GM12892 (cell line): ENCODE measurements at regions not wholly inside any gene's neighbourhood (a gene's known extent, or its start where the extent isn't known, plus 50 kb on each side); places are given as distances from the start of the nearest gene placed in this dataset.

Source experiments
- DNase-seq: peaks from one replicate; pipeline ENCODE4 v3.0.0; 2011; ENCODE audit not compliant: insufficient read length
- FAIRE-seq: peaks from 2 replicates; lab custom pipeline; 2011; peaks lifted over from hg19 to GRCh38; lab: Jason Lieb, UNC
- POLR2A ChIP-seq: IDR thresholded peaks from 2 replicates; pipeline ENCODE4 v1.6.1; 2011; ENCODE audit warnings: low read depth, low read length, control low read depth
- POLR2AphosphoS5 ChIP-seq: IDR thresholded peaks from 2 replicates; pipeline ENCODE4 v1.6.1; 2011; ENCODE audit warnings: low read depth, low read length, control low read depth
- TAF1 ChIP-seq: IDR thresholded peaks from 2 replicates; pipeline ENCODE4 v1.6.1; 2011; ENCODE audit warnings: low read depth, mild to moderate bottlenecking, control low read depth, low read length, borderline replicate concordance

DNA sequence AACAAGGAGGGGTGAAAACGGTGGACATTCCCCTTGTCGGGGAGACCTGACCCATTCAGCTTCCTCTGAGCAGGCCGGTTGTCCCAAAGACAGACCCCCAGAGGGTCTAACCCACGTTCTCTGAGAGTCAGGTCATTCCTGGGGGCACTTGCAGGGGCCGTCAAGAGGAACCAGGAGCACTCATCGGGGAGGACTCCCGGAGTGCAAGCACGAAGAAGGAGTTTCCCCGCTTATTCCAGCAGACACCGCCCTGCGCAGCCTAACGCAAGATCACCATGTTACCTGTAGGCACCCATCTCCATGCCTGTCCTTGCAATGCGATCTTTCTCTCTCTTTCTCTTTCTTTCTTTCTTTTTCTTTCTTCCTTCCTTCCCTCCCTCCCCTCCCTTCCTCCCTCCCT lies 154.2 kb downstream of the SHOX start:
- DNase-seq = no peak
- TF ChIP-seq TAF1 = no peak
- no peak for FAIRE-seq

DNA sequence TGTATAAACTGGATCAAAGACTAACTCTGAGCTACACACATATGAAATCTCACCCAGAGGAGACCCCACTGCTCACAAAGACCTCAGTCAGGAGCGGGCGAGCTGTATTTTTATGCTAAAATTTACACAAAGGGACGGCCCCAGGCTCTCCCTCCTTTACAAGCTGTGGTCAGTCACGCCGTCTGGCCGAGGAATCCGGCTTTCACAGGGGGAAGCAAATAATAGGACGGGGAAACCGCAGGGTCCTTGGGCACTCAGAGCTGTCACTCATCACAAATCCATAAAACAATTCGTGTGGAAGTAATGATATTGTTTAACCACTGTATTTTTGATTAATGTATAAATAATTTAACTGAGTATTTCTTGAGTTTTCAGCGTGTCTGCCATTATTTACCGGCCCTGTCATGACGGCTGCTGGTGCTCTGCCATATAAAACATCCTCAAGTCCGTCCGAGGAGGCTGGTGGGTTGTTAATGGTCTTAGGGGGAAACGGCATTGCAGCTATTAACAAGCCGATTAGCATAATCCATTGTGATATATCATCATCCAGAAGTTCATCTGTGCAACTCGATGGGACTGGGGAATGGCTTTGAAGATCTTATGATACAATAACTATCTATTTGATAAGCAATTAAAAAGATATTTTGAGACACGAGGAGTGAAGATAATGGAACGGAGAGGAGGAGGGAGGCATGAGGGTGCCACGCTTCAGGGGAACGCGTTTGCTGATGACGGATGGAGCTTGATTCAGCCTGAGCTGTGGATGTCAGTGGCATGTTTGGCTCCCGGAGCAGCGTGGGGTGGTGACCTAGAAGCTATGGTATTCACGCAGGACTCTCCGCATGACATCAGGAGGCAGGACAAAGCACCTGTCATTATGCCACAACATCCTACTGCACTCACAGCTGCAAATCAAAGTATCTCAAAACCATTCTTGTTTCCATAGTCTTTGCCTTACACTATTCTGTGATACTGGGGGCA lies 150.9 kb downstream of the SHOX start:
- FAIRE-seq = no peak
- TF ChIP-seq TAF1 (no peak), POLR2A (no peak), POLR2AphosphoS5 (no peak)
- DNase-seq = no peak

DNA sequence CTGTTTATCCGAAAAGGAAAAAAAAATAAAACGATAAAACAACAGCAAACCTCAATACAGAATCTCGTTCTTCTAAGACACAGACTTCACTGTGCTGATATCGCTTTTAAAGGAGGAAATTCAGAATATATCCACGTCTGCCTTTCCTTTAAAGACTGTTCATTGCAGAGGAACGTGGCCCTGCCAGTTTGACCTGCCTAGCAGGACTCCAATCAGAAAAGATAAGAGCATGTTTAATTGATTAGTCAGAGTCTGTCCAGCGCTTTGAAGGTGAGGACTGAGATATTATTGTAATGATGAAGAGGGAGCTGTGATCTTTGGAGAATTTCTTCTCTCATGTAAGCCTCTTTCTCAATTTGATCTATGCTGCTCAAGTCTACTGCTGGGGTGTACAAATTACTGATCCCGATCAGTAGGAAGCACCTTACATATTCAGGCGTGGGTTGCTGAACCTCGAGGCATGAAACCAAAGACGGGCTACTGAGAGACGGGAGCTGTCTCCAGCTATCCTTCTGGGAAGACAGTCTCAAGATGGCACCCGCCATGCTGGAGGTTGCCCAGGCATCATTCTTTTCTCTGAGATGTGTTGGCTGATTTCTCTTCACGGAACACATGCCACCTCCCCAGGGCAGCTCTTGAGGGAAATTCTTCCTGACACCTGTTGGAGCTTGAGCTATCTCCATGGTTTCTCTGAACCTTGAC lies 146.1 kb downstream of the SHOX start:
- FAIRE-seq = no peak
- no peak for TF ChIP-seq TAF1
- no peak for DNase-seq

DNA sequence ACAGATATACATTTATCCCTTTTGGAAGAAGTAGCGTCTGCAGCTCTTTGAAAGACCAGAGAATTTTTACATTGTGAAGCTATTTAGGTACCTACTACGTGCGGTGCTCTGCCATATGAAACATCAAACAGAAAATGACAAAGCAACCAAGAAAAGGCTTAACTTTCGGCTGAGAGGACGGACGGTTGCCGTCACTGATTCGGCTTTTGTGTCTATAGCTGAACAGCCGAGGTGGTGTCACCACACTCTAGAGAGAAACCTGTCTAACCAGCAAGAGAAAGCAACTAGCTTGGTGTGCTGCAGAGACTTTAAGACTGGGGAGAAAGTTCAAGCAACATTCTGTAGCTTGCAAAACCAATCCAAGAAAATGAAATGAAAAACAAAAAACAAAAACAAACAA lies 145.5 kb downstream of the SHOX start:
- no peak for FAIRE-seq
- DNase-seq = no peak
- no peak for TF ChIP-seq POLR2AphosphoS5
- TF ChIP-seq POLR2A = no peak
- TF ChIP-seq TAF1 = no peak

DNA sequence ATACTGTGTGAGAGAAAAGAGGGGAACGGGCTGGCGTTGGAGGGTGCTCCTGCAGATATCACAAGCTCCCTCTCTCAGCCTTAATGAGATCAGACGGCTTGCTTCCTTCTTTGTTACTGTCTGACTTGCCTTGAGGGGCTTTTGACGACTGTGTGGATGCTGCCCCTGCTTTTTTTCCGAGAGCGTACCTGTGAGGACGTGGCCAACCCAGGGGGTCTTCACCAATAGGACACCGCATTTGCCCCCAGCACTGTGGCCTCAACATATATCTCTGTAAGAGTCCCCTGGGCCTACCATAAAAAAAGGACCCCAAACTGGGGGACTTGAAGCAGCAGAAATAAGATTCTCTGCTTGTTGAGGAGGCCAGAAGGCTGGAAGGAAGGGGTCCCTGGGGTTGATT lies 143.9 kb downstream of the SHOX start:
- DNase-seq (no peak), FAIRE-seq (no peak)

DNA sequence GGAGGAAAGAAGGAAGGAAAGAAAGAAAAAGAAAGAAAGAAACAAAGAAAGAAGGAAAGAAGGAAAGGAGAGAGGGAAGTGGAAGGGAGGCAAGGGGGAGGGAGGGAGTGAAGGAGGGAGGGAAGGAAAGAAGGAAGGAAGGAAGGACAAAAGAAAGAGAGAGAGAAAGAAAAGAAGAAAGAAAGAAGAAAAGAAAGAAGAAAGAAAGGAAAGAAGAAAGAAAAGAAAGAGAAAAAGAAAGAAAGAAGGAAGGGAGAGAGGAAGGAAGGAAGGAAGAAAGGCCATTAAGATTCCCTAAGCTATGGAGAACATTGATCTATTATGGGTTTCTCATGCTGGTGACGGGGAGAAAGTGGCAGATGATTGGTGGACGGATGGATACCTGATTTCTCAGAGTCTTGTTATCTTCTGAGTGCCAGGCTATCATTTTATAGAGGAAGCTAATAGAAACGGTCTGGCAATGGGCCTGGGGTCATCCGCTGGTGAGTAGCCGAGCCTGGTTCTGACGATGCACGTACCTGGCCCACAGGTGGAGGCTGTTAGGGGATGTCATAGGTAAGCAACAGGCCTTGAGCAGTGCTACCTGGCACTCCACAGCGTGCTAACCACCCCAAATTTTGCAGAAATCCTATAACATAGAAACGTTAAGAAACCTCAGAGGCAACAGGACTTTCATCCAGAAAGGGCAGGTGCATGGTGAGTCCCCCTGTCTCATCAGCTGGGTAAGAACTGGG lies 142.9 kb downstream of the SHOX start:
- no peak for DNase-seq
- TF ChIP-seq POLR2AphosphoS5 (no peak), TAF1 (no peak)
- FAIRE-seq = no peak

More for the DNA sequence above, 143.9 kb downstream of the SHOX start:
- TF ChIP-seq TAF1 (no peak), POLR2AphosphoS5 (no peak), POLR2A (no peak)

DNA sequence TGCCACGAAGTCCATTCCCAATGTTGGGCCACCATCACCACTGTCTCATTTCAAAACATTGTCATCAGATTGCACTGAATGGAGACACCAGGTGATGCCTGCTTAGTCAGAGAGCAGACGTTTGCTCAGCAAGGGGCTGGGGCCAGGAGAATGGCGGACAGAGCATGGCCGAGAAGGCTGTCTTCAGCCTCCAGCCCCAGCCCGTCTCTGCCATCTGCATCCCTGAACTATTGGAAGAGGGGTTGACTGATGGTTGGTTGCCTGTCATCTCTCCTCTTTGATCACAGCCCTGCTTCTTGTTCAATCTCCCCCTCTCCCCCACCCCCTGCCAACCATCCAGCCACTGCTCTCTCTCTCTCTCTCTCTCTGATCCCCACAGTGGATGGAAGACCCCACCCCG lies 140.9 kb downstream of the SHOX start:
- no peak for DNase-seq
- TF ChIP-seq POLR2A = no peak
- no peak for TF ChIP-seq POLR2AphosphoS5
- TF ChIP-seq TAF1 = no peak
- no peak for FAIRE-seq

DNA sequence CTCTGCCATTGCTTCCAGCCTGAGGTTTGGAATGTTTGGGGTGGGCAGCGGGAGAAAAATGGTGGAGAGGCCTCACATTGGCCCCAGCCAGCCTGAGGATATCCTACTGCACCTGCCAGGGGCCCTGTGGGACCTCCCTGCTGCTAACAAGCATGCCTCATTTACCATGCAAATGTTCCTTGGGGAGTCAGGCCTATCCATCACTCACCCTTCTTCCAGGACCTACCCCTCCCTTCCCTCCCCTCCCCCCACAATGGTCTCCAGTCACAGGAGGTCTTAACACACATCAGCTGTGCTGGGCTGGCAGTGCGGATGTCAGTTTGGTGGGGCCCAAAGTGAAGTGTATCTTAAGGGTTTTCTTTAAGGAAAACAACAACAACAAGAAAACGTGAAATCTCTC lies 139.2 kb downstream of the SHOX start:
- DNase-seq (no peak), FAIRE-seq (no peak)
- no peak for TF ChIP-seq POLR2AphosphoS5
- TF ChIP-seq TAF1 = no peak
- TF ChIP-seq POLR2A = no peak

DNA sequence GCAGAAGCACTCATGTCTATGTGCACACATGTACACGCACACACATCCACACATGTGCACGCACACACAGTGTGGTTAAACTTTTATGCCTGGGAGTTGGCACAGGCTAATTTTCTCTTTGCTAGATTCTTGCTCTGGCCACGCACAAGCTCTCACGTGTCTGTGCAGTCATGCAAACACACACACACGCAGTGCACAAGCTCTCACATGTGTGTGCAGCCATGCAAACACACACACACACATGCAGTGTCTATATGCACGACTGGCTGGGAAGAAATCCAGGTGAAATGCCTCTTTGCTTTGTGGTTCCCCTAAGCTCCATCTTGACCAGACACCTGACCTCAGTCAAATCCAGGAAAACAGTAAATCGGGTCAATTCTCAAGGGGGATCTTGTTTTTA lies 138.0 kb downstream of the SHOX start:
- no peak for FAIRE-seq

DNA sequence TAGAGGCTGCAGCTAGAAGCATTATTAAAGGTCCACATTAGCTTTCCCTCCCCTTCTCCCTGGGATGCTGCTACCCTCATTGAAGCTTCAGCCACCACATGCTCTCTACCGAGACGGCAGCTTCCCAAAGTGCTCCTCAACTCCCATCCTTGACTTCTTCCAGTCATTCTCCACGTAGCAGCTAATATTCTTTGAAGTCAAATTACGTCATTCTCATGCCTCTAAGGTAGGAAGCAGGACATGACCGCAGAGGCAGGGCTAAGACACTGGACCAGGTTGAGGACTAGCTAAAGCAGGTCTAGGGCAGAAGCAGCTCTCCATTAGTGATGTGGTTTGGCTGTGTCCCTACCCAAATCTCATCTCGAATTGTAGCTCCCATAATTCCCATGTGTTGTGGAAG lies 128.3 kb downstream of the SHOX start:
- DNase-seq (no peak), FAIRE-seq (no peak)
- TF ChIP-seq POLR2AphosphoS5 (no peak), POLR2A (no peak), TAF1 (no peak)

More for the DNA sequence above, 138.0 kb downstream of the SHOX start:
- TF ChIP-seq POLR2AphosphoS5 = no peak
- no peak for DNase-seq

DNA sequence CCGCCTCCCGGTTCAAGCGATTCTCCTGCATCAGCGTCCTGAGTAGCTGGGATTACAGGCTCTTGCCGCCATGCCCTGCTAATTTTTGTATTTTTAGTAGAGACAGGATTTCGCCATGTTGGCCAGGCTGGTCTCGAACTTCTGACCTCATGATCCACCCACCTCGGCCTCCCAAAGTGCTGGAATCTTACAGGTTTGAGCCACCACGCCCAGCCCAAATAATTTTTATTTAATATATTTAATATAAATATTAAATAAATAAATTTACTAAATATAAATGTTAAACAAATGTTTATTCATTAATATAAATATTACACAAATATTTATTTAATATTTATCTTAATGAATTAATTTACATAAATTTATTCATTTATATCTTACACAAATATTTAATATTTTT lies 120.2 kb downstream of the SHOX start:
- TF ChIP-seq POLR2AphosphoS5 (no peak), POLR2A (no peak), TAF1 (no peak)
- no peak for DNase-seq
- FAIRE-seq = no peak

DNA sequence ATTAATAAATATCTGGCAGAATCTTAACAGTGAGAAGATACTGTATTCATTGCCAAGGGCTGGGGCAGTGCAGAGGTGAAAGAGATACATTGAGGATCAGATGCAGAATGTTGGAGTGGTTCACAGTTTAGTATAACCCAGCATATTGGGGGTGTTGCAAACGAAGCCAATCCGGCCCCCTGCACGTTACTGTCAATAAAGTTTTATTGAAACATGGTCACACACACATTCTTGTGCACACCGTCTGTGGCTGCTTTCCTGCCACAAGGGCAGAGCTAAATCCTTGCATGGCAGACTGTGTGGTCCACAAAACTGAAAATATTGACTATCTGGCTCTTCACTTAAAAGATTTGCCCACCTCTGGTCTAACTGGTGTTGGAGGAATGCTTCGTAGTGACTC lies 119.7 kb downstream of the SHOX start:
- TF ChIP-seq POLR2A = no peak
- no peak for DNase-seq
- no peak for FAIRE-seq

DNA sequence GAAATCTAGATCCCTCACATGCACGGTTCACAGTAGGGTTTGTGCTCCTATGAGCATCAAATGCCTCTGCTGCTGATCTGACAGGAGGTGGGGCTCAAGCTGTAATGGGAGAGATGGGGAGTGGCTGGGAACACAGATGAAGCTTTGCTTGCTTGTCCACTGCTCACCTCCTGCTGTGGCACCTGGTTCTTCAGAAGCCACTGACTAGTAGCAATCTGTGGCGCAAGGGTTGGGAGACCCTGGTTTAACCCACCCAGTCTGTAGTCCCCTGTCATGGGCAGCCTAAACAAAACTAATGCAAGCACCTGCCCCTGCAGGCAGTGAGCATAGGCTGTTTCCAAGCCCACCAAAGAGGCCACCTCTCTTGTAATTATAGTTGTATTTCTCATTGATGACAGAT lies 116.6 kb downstream of the SHOX start:
- TF ChIP-seq POLR2AphosphoS5 = no peak
- TF ChIP-seq POLR2A = no peak
- TF ChIP-seq TAF1 = no peak
- FAIRE-seq = no peak
- DNase-seq = no peak
